Neural crest cell (in vitro differentiated cells): ENCODE measurements at regions not wholly inside any gene's neighbourhood (a gene's known extent, or its start where the extent isn't known, plus 50 kb on each side); places are given as distances from the start of the nearest gene placed in this dataset.
"Not testable (repeated sequence)": the region's sequence is repeated elsewhere in the genome, so short reads cannot be mapped to it uniquely, and the experiment has no call there.

Experiments used
- DNase-seq: peaks from one replicate; pipeline ENCODE4 v3.0.0; 2021; ENCODE audit warnings: low read depth, mixed read lengths, low spot score
- H3K27ac Mint-ChIP-seq: one replicate; pipeline ENCODE4 v1.8.0; 2021; ENCODE audit warnings: mild to moderate bottlenecking, mixed read lengths; ENCODE audit not compliant: unreplicated experiment
- H3K27me3 Mint-ChIP-seq: 2 replicates; pipeline ENCODE4 v1.8.0; 2021; ENCODE audit warnings: low read depth, mild to moderate bottlenecking, mixed read lengths
- H3K36me3 Mint-ChIP-seq: 2 replicates; pipeline ENCODE4 v1.8.0; 2021; ENCODE audit warnings: low read depth, mild to moderate bottlenecking, mixed read lengths
- H3K4me1 Mint-ChIP-seq: 2 replicates; pipeline ENCODE4 v1.8.0; 2021; ENCODE audit warnings: mixed read lengths
- H3K4me3 Mint-ChIP-seq: one replicate; pipeline ENCODE4 v1.8.0; 2021; ENCODE audit warnings: mild to moderate bottlenecking, mixed read lengths
- H3K9me3 Mint-ChIP-seq: 2 replicates; pipeline ENCODE4 v1.8.0; 2021; ENCODE audit warnings: mixed read lengths
- TF ChIP-seq, protein P1 (sequence below): fragments of 200-600 bp; sonication (generic); conservative IDR thresholded peaks from 2 replicates; pipeline ENCODE4 v1.5.0; 2021; ENCODE audit warnings: antibody characterized with exemption, mild to moderate bottlenecking

DNA sequence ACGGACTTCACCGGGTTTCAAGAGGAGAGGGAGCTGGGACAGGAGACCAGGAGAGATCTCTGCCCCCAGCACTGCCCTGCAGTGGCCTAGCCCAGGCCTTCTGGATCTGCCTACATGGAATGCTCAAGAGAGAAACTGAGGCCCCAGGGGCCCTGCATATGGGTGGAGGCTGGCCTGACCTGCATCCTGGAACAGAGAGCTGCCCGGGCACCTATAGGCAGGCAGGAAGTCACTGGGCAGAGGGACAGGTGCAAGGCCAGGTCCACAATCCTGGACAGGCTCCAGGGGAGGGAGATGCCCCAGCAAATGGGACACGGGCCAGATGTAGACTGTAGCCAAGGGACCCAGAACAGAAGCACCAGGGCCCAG lies 98.5 kb upstream of the RUFY1 start:
- TF ChIP-seq, protein P1, sequence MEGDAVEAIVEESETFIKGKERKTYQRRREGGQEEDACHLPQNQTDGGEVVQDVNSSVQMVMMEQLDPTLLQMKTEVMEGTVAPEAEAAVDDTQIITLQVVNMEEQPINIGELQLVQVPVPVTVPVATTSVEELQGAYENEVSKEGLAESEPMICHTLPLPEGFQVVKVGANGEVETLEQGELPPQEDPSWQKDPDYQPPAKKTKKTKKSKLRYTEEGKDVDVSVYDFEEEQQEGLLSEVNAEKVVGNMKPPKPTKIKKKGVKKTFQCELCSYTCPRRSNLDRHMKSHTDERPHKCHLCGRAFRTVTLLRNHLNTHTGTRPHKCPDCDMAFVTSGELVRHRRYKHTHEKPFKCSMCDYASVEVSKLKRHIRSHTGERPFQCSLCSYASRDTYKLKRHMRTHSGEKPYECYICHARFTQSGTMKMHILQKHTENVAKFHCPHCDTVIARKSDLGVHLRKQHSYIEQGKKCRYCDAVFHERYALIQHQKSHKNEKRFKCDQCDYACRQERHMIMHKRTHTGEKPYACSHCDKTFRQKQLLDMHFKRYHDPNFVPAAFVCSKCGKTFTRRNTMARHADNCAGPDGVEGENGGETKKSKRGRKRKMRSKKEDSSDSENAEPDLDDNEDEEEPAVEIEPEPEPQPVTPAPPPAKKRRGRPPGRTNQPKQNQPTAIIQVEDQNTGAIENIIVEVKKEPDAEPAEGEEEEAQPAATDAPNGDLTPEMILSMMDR, result no peak
- H3K4me3 Mint-ChIP-seq, result no peak overlapping the region
- H3K9me3 Mint-ChIP-seq, result peaks cover 6% of the 10 kb centered on the region
- no peak overlapping the region for H3K27ac Mint-ChIP-seq
- no peaks in the 10 kb centered on the region for H3K36me3 Mint-ChIP-seq
- no peak for DNase-seq
- H3K4me1 Mint-ChIP-seq, result no peaks in the 10 kb centered on the region
- H3K27me3 Mint-ChIP-seq, result peaks cover 4% of the 10 kb centered on the region

DNA sequence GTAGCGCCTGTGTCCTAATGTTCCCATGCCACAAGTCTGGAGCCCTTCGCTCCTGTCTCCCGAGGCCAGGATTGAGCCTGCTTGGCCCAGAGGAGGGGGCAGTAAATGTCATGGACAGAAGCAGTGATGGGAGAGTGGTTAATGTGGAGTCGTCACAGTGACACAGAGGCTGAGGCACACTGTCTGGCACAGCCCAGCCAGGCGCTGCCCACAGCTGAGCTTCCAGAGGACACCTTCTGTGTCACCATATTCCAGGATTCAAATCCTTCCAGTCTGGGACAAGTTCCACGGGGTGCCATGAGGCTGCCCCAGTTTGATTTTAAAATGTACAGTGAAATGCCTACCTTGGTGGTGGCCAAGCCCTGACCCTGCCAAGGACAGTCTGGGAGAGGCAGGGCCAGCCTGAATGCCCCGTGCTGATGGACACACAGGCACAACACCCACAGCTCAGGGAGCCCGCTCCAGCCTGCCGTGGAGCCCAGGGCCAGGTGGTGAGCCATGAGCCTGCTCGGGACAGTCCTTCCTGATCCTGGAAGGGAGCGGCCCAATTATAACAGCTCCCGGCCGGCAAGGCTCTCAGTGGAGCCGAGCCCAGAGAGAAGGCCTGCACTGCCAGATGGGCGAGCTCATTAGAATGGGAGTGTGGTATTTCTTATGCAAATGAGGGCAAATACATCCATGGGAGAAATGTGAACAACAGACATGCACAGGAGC lies 99.1 kb upstream of the RUFY1 start:
- H3K4me1 Mint-ChIP-seq, result no peaks in the 10 kb centered on the region
- TF ChIP-seq, protein P1, result no peak

DNA sequence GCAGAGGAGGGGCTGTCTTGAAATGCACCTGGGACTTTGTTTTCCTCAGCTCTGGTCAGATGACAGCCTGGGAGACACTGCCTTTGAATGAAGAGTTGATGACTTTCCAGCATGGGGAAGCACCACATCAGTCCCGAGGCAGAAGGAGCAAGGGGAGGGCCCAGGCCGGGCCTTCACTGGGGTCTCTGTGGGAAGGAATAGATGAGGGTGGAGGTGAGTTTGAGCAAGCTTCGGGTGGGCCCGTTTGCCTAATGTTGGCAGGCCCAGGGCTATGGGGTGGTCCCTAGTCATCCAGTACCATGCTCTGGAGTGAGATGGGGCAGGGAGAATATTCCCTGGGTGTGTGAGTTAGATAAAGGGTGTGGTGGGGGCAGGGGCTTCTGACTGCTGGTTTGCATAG lies 100.4 kb upstream of the RUFY1 start:
- H3K27ac Mint-ChIP-seq, H3K36me3 Mint-ChIP-seq, H3K27me3 Mint-ChIP-seq, H3K4me3 Mint-ChIP-seq, H3K4me1 Mint-ChIP-seq, H3K9me3 Mint-ChIP-seq, DNase-seq: not testable (repeated sequence)

More for the DNA sequence above, 99.1 kb upstream of the RUFY1 start:
- Mint-ChIP-seq H3K36me3 (no peaks in the 10 kb centered on the region), H3K27me3 (peaks cover 4% of the 10 kb centered on the region), H3K4me3 (no peak overlapping the region), H3K27ac (no peak overlapping the region), H3K9me3 (peaks cover 6% of the 10 kb centered on the region)
- no peak for DNase-seq

DNA sequence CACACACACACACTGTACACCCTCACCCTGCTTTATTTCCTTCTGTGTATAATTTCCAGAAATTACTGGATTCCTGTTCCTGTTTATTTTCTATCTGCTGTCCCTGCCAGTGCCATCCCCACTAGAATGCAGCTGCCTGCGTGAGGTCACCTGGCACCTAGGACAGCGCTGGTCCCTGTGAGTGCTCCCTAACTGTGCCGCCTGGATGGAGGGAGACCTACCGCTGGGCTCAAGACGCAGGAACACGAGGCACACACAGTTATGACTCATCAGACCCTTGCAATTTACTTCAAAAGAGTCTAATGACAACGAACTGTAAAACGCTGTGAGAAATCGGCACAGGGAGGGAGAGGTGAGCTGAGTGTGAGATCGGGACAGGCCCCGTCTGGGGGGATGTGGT lies 102.1 kb upstream of the RUFY1 start:
- H3K27me3 Mint-ChIP-seq, H3K4me1 Mint-ChIP-seq, H3K36me3 Mint-ChIP-seq, H3K9me3 Mint-ChIP-seq, DNase-seq, H3K4me3 Mint-ChIP-seq, H3K27ac Mint-ChIP-seq: not testable (repeated sequence)

DNA sequence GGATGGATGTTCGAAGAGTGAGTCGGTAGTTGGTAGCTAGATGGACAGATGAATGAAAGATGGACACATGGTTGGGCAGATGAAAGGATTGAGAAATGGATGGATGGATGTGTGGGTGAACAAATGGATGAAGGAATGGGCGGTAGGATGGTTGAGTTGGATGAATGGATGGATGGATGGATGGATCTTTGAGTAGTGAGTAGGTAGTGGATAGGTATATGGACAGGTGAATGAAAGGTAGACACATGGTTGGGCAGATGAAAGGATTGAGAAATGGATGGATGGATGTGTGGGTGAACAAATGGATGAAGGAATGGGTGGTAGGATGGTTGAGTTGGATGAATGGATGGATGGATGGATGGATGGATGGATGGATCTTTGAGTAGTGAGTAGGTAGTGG lies 97.0 kb upstream of the ADAMTS2 start:
- not testable (repeated sequence) for H3K4me1 Mint-ChIP-seq, H3K27me3 Mint-ChIP-seq, H3K36me3 Mint-ChIP-seq, H3K27ac Mint-ChIP-seq, DNase-seq, H3K4me3 Mint-ChIP-seq
- peaks cover 13% of the 10 kb centered on the region for H3K9me3 Mint-ChIP-seq

DNA sequence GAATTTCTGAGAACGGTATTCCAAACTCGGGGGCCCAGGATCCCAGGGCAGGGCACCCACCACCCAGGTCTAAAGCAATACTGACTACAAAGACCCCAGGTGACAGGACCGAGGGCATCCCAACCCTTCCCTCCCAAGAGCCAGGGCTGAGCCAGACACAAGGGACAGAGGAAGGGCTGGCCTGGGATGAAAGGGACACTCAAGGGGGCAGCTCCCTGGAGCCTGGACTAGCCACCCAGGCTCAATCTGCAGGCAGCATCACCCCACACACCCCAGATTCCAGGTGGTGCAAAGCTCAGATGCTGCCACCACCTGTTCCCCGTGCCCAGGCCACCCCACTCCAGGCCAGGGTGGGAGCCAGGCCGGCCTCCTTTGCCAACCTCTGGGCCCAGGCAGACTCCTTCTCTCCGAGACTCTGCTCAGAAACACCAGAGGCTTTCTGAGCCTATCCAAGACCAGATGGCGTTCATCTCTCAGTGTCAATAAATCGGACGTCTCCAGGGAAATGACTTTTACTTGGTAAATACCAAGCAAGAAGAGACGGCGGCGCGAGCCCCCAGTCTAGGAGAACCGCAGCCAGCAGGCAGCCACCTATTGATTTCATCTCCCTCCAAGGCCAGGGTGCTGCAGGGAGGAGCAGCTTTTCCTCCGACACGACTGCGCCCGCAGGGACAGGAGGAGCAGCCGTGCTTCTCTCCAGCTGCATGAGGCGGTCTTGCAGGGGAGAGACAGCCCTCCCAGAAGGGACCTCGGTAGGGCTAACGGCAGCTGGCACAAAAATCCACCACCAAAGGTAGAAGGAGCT lies 94.1 kb upstream of the ADAMTS2 start:
- Mint-ChIP-seq H3K27me3 (no peaks in the 10 kb centered on the region), H3K27ac (no peak overlapping the region)

More for the DNA sequence above, 94.1 kb upstream of the ADAMTS2 start:
- peaks cover 2% of the 10 kb centered on the region for H3K36me3 Mint-ChIP-seq
- no peak overlapping the region for H3K4me3 Mint-ChIP-seq
- TF ChIP-seq, protein P1, result no peak
- no peak for DNase-seq
- H3K4me1 Mint-ChIP-seq, result peaks cover 9% of the 10 kb centered on the region
- H3K9me3 Mint-ChIP-seq, result peaks cover 15% of the 10 kb centered on the region
